ENCODE measurements at regions not wholly inside any gene's neighbourhood (a gene's known extent, or its start where the extent isn't known, plus 50 kb on each side); places are given as distances from the start of the nearest gene placed in this dataset.
"Not testable (repeated sequence)": the region's sequence is repeated elsewhere in the genome, so short reads cannot be mapped to it uniquely, and the experiment has no call there.

- no peak for DNase-seq
These were observed 170.7 kb upstream of the ZNF618 start for GRCh38 chr9:113705306-113705927.

DNA sequence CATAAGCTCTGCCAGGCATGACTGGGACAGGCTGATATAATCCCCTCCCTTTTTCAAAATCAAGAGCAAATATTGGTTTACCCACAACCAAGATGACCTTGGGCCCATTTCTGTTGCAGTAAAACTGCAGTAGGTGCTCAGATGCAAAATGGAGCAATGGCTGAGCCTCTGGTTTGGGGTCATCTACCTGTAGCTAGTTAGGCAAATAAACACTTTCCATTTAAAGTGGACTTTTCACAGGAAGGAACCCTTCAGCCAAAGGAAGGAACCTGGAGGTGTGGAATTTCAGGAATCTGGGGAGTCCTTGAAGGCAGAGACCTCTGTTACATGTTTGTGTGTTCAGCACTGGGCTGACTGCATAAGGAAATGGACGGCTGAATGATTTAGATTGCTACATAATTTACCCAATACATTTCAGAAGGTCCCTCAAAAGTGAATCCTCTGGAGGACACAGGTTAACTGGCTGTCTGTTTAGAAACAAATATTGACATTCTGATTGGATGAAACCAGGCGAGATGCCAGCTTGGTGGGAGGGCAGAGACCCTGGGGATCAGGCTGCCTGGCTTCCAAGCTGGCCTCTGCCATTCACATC, 170.1 kb upstream of the ZNF618 start:
- DNase-seq = no peak

GRCh38 chr9:113707953-113708695, 168.0 kb upstream of the ZNF618 start:
- DNase-seq = no peak

DNA sequence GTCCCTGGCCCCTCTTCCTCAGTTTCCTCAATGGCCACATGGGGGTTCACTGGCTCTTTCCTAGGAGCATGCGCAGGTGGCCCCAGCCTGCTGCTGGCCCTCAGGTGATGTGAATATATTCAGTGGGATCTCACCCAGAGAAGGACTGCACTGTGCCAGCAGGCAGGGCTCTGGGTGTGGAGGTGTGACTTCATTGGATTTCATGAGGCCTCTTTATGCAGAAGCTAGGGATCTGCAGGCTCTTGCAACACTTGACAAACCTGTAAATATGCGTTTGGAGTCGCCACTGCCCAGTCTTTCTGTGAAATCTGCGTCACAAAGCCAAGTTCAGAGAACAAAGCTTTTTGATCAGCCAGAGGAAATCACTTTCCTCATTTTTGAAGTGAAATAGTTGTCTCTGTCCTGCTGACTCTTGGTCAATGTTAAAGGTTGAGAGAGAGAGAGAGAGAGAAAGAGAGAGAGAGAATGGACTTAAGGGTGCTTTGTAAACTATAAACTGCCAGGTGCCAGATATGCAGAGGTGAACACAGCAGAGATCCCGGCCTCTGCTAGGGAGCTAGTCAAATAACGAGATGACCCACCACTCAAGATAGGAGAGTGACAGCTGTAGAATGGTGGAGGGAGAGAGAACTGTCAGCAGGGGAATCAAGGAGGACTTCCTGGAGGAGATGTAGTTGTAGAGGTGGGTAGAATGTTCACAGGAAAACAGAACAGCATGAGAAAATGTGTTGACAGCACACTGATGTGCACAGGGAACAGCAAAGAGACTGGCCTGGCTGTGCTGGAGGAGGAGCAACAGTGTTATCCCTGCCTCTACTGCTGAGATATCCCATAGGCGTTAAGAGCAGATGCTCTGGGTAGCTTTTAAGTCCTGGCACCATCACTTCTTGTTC, 167.0 kb upstream of the ZNF618 start:
- no peak for DNase-seq

GRCh38 chr9:113709721-113710120, 166.4 kb upstream of the ZNF618 start:
- DNase-seq = no peak

DNA sequence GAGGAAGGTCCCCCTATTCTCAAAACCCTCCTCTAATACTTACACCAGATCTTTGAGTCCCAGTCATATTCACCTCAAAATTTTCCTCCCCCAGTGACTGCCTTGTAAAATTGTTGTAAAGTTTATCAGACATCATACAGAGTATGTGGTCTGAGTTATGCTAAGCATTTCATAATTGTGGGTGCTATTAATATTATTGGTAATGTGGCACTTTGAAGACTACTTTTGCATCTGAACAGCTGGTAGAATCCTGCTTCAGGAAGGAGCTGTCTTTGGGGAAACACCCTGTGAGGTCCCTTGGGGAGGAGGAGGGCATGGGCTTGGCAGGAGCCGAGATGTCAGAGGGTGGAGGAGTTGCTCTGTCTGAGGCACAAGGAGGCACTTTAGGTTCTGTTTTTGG, 164.9 kb upstream of the ZNF618 start:
- DNase-seq = no peak

DNA sequence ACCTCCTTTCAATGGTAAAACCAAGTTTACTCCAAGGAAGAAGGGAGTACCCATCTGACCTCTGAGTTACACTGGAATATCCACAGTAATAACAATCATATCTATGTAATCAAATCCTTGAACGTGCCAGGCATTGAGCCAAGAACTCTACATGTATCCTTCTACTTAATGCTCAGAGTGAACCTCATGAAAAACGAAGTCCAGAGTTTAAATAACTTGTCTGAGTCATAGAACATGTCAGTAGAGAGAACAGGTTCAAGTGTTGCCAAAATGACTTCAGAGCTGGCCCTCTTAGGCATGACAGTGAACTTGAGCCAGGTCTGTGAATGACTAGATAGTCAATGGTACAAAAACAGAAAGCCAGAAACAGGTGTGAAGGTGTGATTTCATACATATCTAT, 164.1 kb upstream of the ZNF618 start:
- peak; percentile 18 for DNase-seq

DNA sequence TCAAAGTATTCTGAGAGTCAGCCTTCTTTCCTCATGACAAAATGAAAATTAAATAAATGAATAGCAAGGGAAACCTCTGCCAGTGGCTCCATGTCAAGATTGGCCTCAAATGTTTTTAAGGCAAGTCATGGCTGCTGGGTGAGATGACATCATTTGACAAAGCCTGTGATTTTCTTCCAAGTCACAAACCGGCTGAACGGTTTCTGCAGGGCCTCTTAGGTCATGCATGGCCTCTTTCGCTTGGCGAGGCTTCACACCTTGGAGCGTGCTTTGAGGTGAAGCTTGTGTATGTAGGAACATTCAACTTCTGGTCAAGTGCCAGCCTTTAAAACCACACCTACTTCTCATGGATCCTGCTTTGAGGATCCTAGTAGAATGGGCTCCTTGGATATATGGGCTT, 161.0 kb upstream of the ZNF618 start:
- DNase-seq = no peak

GRCh38 chr9:113719919-113720318, 156.2 kb upstream of the ZNF618 start:
- DNase-seq = no peak

GRCh38 chr9:113720495-113720894, 155.6 kb upstream of the ZNF618 start:
- no peak for DNase-seq

GRCh38 chr9:113721856-113722255, 154.3 kb upstream of the ZNF618 start:
- DNase-seq = no peak

GRCh38 chr9:113724202-113724601, 151.9 kb upstream of the ZNF618 start:
- no peak for DNase-seq

DNA sequence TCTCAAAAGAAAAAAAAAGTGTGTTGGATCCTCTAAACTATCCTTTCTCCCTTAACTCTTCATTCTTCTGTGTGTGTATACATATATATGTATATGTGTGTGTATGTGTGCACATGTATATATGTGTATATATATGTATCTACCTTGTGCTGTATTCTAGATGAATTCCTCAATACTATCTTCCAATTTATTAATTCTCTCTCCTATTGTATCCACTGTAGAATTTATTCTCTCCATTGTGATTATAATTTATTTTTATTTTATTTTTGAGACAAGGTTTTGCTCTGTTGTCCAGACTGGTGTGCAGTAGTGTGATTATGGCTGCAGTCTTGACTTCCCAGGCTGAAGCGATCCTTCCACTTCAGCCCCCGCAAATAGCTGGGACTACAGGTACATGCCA, 147.1 kb upstream of the ZNF618 start:
- no peak for DNase-seq

GRCh38 chr9:113734826-113735225, 141.3 kb upstream of the ZNF618 start:
- DNase-seq = no peak

DNA sequence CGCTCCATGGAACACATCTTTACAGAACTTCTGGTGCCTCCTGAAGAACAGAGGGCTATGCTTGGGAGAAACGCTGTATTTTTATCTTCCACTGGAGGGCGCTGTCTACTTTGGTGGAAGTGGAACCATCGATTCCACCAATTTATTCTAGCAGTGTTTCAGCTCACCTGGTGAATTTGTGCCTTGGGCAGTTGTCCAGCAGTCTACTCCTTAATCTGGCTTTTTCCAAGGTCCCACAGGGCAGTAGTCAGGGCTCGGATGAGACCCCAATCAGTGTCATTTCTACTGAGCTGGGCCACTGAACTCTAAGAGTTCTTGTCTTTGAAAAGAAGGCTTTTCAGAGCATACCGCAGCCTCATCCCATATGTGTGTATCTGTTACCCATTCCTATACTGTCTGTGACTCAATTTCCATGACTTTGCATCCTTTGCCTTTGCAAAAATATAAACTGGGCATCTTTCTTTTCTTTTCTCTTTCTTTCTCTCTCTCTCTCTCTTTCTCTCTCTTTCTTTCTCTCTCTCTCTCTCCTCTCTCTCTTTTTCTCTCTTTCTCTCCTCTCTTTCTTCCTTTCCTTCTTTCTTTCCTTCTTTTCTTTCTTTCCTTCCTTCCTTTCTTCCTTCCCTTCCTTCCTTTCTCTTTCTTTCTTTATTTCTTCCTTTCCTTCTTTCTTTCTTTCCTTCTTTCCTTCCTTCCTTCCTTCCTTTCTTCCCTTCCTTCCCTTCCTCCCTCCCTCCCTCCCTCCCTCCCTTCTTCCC, 138.4 kb upstream of the ZNF618 start:
- DNase-seq = peak; percentile 54

DNA sequence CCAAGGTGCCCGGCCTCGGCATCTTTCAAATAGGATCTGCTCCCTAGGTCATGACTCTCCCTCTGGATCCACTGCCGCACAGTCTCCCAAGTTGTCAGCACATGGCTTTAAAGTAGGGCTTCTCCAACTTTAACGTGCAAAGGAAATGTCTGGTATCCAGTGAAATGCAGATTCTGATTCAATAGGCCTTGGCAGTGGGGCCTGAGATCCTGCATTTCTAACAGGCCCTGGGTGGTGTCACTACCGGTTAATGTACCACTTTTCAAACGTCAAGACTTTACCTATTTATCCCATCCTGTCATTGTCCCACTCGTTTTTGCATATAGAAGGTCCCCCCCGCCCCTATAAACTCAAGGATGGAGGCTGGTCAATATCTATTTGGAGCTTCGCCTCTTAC, 137.6 kb upstream of the ZNF618 start:
- DNase-seq = no peak

- DNase-seq = no peak
These were observed 137.1 kb upstream of the ZNF618 start for GRCh38 chr9:113738893-113739604.

GRCh38 chr9:113739605-113740507, 136.3 kb upstream of the ZNF618 start:
- DNase-seq = not testable (repeated sequence)

DNA sequence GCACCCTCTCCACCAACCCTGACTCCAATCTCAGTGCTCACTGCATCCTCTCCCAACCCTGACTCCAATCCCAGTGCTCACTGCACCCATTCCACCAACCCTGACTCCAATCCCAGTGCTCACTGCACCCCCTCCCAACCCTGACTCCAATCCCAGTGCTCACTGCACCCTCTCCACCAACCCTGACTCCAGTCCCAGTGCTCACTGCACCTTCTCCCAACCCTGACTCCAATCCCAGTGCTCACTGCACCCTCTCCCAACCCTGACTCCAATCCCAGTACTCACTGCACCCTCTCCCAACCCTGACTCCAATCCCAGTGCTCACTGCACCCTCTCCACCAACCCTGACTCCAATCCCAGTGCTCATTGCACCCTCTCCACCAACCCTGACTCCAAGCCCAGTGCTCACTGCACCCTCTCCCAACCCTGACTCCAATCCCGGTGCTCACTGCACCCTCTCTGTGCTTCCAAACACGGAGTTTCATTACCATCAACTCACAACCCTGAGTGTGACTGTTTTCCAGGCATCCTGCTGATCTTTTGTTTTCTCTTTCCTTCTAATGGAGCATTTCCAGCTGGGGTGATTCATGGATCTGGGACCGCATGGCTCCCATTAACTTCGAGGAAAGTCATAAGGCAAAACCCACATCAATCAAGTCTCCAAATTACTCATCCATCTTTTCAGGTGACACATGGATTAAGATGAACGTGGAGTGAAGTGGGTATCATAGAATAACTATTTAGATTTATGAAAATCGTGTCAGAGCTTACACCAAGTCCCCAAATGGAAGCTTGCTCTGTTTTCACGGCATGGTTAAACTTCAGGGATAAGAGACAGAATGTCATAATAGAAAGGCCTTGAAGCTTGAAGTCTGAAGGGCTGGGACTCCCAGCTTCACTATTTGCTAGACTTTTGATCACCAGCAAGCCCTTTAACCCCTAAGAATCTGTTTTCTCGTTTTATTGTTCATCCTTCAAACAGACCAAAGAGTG, 135.3 kb upstream of the ZNF618 start:
- DNase-seq = not testable (repeated sequence)
